Stimulated activated CD4-positive, alpha-beta T cell treated with anti-CD3 and anti-CD28 coated beads, TNF-alpha, amount 100 ng/mL, for 48 hours (primary cell): ENCODE measurements at regions not wholly inside any gene's neighbourhood (a gene's known extent, or its start where the extent isn't known, plus 50 kb on each side); places are given as distances from the start of the nearest gene placed in this dataset.

Experiments used
- DNase-seq, 3 donors: peaks; one replicate each; pipeline ENCODE4 v3.0.0-alpha.2; 2020; ENCODE audit warnings: low read depth in 3 of 3

- DNase-seq: no peak
Measured at GRCh38 chr16:14335297-14335696, 264.2 kb downstream of the MRTFB start.

GRCh38 chr16:14334366-14335080 lies 263.4 kb downstream of the MRTFB start:
- DNase-seq: no peak

- no peak for DNase-seq
Measured at GRCh38 chr16:14333361-14333760, 262.2 kb downstream of the MRTFB start.

- no peak for DNase-seq
Measured at GRCh38 chr16:14331020-14331419, 259.9 kb downstream of the MRTFB start.

GRCh38 chr16:14329727-14330350 lies 258.7 kb downstream of the MRTFB start:
- DNase-seq: no peak

GRCh38 chr16:14325502-14326401 lies 254.6 kb downstream of the MRTFB start:
- DNase-seq: no peak

- DNase-seq: no peak
Measured at GRCh38 chr16:14324581-14324980, 253.5 kb downstream of the MRTFB start.

GRCh38 chr16:14322186-14322585 lies 251.1 kb downstream of the MRTFB start:
- DNase-seq: no peak

- DNase-seq: no peak
Measured at GRCh38 chr16:14321542-14321941, 250.4 kb downstream of the MRTFB start.

- no peak for DNase-seq
Measured at GRCh38 chr16:14320406-14320805, 249.3 kb downstream of the MRTFB start.
